Heart left ventricle (tissue), 13 donors: ENCODE measurements at regions not wholly inside any gene's neighbourhood (a gene's known extent, or its start where the extent isn't known, plus 50 kb on each side); places are given as distances from the start of the nearest gene placed in this dataset.

Experiments used
- CTCF ChIP-seq, 12 donors: fragments of 200-600 bp; sonication (generic) in 4 of 12; IDR thresholded peaks; one replicate each; pipeline versions ENCODE4 v1.5.0 to v1.8.0; 2018 to 2022; ENCODE audit warnings: antibody characterized with exemption in 12 of 12, mild to moderate bottlenecking in 5 of 12
- POLR2A ChIP-seq, 2 donors: fragments of 450-650 bp; IDR thresholded peaks; one replicate each; pipeline ENCODE4 v1.6.1; 2017; ENCODE audit warnings: antibody characterized with exemption in 2 of 2, mild to moderate bottlenecking in 2 of 2, moderate library complexity in 2 of 2
- donor health status: ischemic (EF 13 %, LVEDD 7.1; RV severe dilation, severe dysfunction).
- donor health status: DM: no; HTN: yes; CAD: no.
- donor health status: DM: no; HTN: no; CAD: no.
- donor health status: ischemic (EF 25% LVEDD 6.9; RV normal size, moderate dysfunction).
- donor health status: ischemic (EF 25% LVEDD 5.7; RV mildly dilated, moderate dysfunction).
- donor health status: ischemic (EF 35%, LVEDD 5.7; RV mildly dilated, moderate dysfunction).
- donor health status: nonischemic (EF 11% LVEDD 7.7; RV severe dilation, severe dysfunction).
- donor health status: DM: yes; HTN: yes; CAD: no.
- donor health status: PGD.
- donor health status: ischemic (EF 29% LVEDD 5.4; RV normal size, mild dysfunction).
- donor health status: nonischemic (EF 23%, LVEDD 6.1; RV moderate dilation, normal function).

GRCh38 chr5:116652196-116652729 lies 77.6 kb upstream of the SEMA6A start:
- TF ChIP-seq CTCF (IDR thresholded peaks at IDR 0.05): no peak
- no peak for TF ChIP-seq POLR2A (IDR thresholded peaks at IDR 0.05)
